HG03575 (cell line): ENCODE measurements at regions not wholly inside any gene's neighbourhood (a gene's known extent, or its start where the extent isn't known, plus 50 kb on each side); places are given as distances from the start of the nearest gene placed in this dataset.

Source experiments
- ATAC-seq: cut with Tn5 transposase; IDR thresholded peaks from one replicate; pipeline ENCODE4 v1.9.1; 2021; ENCODE audit not compliant: unreplicated experiment, insufficient number of reproducible peaks, low FRiP score; ENCODE audit errors: extremely low read depth

- ATAC-seq: no peak
Measured at GRCh38 chr5:93145767-93146166, 435.3 kb downstream of the NR2F1-AS1 start.

- no peak for ATAC-seq
Measured at GRCh38 chr5:93145019-93145418, 436.0 kb downstream of the NR2F1-AS1 start.

GRCh38 chr5:93141969-93142368, 439.1 kb downstream of the NR2F1-AS1 start:
- no peak for ATAC-seq

- no peak for ATAC-seq
Measured at GRCh38 chr5:93130624-93131490, 450.2 kb downstream of the NR2F1-AS1 start.

GRCh38 chr5:93126634-93127033, 454.4 kb downstream of the NR2F1-AS1 start:
- no peak for ATAC-seq

- ATAC-seq: no peak
Measured at GRCh38 chr5:93123127-93123526, 457.9 kb downstream of the NR2F1-AS1 start.

GRCh38 chr5:93122446-93122845, 458.6 kb downstream of the NR2F1-AS1 start:
- no peak for ATAC-seq

GRCh38 chr5:93120771-93121170, 460.2 kb downstream of the NR2F1-AS1 start:
- no peak for ATAC-seq

- no peak for ATAC-seq
Measured at GRCh38 chr5:93120051-93120450, 461.0 kb downstream of the NR2F1-AS1 start.

GRCh38 chr5:93117751-93118531, 463.1 kb downstream of the NR2F1-AS1 start:
- no peak for ATAC-seq

GRCh38 chr5:93107805-93108520, 473.1 kb downstream of the NR2F1-AS1 start:
- no peak for ATAC-seq

- ATAC-seq: no peak
Measured at GRCh38 chr5:93107141-93107540, 473.9 kb downstream of the NR2F1-AS1 start.

GRCh38 chr5:93101661-93102060, 479.4 kb downstream of the NR2F1-AS1 start:
- no peak for ATAC-seq

- no peak for ATAC-seq
Measured at GRCh38 chr5:93100976-93101375, 480.0 kb downstream of the NR2F1-AS1 start.

GRCh38 chr5:93100428-93100827, 480.6 kb downstream of the NR2F1-AS1 start:
- no peak for ATAC-seq

- no peak for ATAC-seq
Measured at GRCh38 chr5:93099902-93100347, 481.1 kb downstream of the NR2F1-AS1 start.

GRCh38 chr5:93096561-93096960, 484.5 kb downstream of the NR2F1-AS1 start:
- no peak for ATAC-seq

- no peak for ATAC-seq
Measured at GRCh38 chr5:93092349-93093105, 488.5 kb downstream of the NR2F1-AS1 start.

- ATAC-seq: no peak
Measured at GRCh38 chr5:93090698-93091097, 490.3 kb downstream of the NR2F1-AS1 start.
